ENCODE measurements at regions not wholly inside any gene's neighbourhood (a gene's known extent, or its start where the extent isn't known, plus 50 kb on each side); places are given as distances from the start of the nearest gene placed in this dataset.

- intact Hi-C loops (cut with DNase I), result no loop called here
- no peaks in the 10 kb centered on the region for H3K27me3 ChIP-seq
- H3K9me3 ChIP-seq (replicated peaks in 1 of 3), result no peaks in the 10 kb centered on the region
- WGBS, 4 donors, result 56 to 79% (median 71%) methylated on average over 2 to 3 of the region's 3 CpGs
- no peak overlapping the region for H3K27ac ChIP-seq
- H3K4me3 ChIP-seq, result no peak overlapping the region
- no peak for DNase-seq
- H3K36me3 ChIP-seq (replicated peaks in 1 of 2), result no peaks in the 10 kb centered on the region
- TF ChIP-seq POLR2A (IDR thresholded peaks at IDR 0.05), result no peak
- no peak for TF ChIP-seq CTCF (IDR thresholded peaks at IDR 0.05)
- no peaks in the 10 kb centered on the region for H3K4me1 ChIP-seq (replicated peaks in 1 of 2)
These were observed 241.7 kb downstream of the PPP1R2C start for GRCh38 chrX:42536286-42536685.

GRCh38 chrX:42535233-42535632 lies 242.7 kb downstream of the PPP1R2C start:
- no peaks in the 10 kb centered on the region for H3K9me3 ChIP-seq (replicated peaks in 1 of 3)
- H3K4me3 ChIP-seq, result no peak overlapping the region
- no peak overlapping the region for H3K27ac ChIP-seq
- DNase-seq, result no peak
- intact Hi-C loops (cut with DNase I), result no loop called here
- H3K36me3 ChIP-seq (replicated peaks in 1 of 2), result no peaks in the 10 kb centered on the region
- TF ChIP-seq CTCF (IDR thresholded peaks at IDR 0.05) (no peak), POLR2A (IDR thresholded peaks at IDR 0.05) (no peak)
- 78 to 91% (median 82%) methylated on average over 2 of the region's 2 CpGs for WGBS, 4 donors
- H3K4me1 ChIP-seq (replicated peaks in 1 of 2), result no peaks in the 10 kb centered on the region
- H3K27me3 ChIP-seq, result no peaks in the 10 kb centered on the region

GRCh38 chrX:42533761-42534160 lies 244.2 kb downstream of the PPP1R2C start:
- Histone ChIP-seq H3K4me3 (no peak overlapping the region), H3K27me3 (no peaks in the 10 kb centered on the region), H3K4me1 (replicated peaks in 1 of 2) (no peaks in the 10 kb centered on the region), H3K9me3 (replicated peaks in 1 of 3) (no peaks in the 10 kb centered on the region), H3K36me3 (replicated peaks in 1 of 2) (no peaks in the 10 kb centered on the region), H3K27ac (no peak overlapping the region)
- TF ChIP-seq CTCF (IDR thresholded peaks at IDR 0.05) (no peak), POLR2A (IDR thresholded peaks at IDR 0.05) (no peak)
- DNase-seq, result no peak
- WGBS, 4 donors, result 31 to 45% (median 42%) methylated on average over 2 of the region's 2 CpGs
- intact Hi-C loops (cut with DNase I), result no loop called here

GRCh38 chrX:42531441-42531840 lies 246.5 kb downstream of the PPP1R2C start:
- intact Hi-C loops (cut with DNase I), result no loop called here
- no peaks in the 10 kb centered on the region for H3K27me3 ChIP-seq
- H3K4me3 ChIP-seq, result no peak overlapping the region
- no peak overlapping the region for H3K27ac ChIP-seq
- peaks cover 0 to 3% (median 0%) of the 10 kb centered on the region in 3 donors for H3K9me3 ChIP-seq (replicated peaks in 1 of 3)
- TF ChIP-seq CTCF (IDR thresholded peaks at IDR 0.05) (no peak), POLR2A (IDR thresholded peaks at IDR 0.05) (no peak)
- 14 to 28% (median 19%) methylated on average over 2 of the region's 2 CpGs for WGBS, 4 donors
- no peaks in the 10 kb centered on the region for H3K36me3 ChIP-seq (replicated peaks in 1 of 2)
- no peaks in the 10 kb centered on the region for H3K4me1 ChIP-seq (replicated peaks in 1 of 2)
- no peak for DNase-seq
